SK-N-SH treated with all-trans-retinoic acid at 6 μM for 48 hours (cell line): ENCODE measurements at regions not wholly inside any gene's neighbourhood (a gene's known extent, or its start where the extent isn't known, plus 50 kb on each side); places are given as distances from the start of the nearest gene placed in this dataset.
"Not testable (repeated sequence)": the region's sequence is repeated elsewhere in the genome, so short reads cannot be mapped to it uniquely, and the experiment has no call there.

Experiments used
- ATAC-seq: fragments of 200-7000 bp; cut with Tn5 transposase; 3 replicates; pipeline ENCODE4 v1.9.1; 2020; ENCODE audit warnings: mild to moderate bottlenecking, moderate library complexity
- ARNTL ChIP-seq: fragments of 450-650 bp; formaldehyde crosslinking; IDR thresholded peaks from 2 replicates; pipeline ENCODE4 v1.5.0; 2020; ENCODE audit warnings: low read depth, mild to moderate bottlenecking, moderate library complexity, borderline replicate concordance
- BACH2 ChIP-seq: fragments of 250-450 bp; sonication (Bioruptor Pico); IDR thresholded peaks from 2 replicates; pipeline ENCODE4 v1.9.0; 2021; ENCODE audit warnings: mild to moderate bottlenecking, borderline replicate concordance
- CSDC2 ChIP-seq: fragments of 250-450 bp; sonication (Bioruptor Pico); IDR thresholded peaks from 2 replicates; pipeline ENCODE4 v1.5.0; 2020; ENCODE audit warnings: mild to moderate bottlenecking, moderate library complexity
- CSRNP3 ChIP-seq: fragments of 250-450 bp; sonication (Bioruptor Pico); IDR thresholded peaks from 2 replicates; pipeline ENCODE4 v1.5.1; 2021; ENCODE audit warnings: mild to moderate bottlenecking, moderate library complexity
- ESRRG ChIP-seq: fragments of 250-450 bp; sonication (Bioruptor Pico); IDR thresholded peaks from 2 replicates; pipeline ENCODE4 v1.6.1; 2021; ENCODE audit warnings: mild to moderate bottlenecking
- ISL1 ChIP-seq: fragments of 250-450 bp; sonication (Bioruptor Pico); IDR thresholded peaks from 2 replicates; pipeline ENCODE4 v2.1.2; 2022; ENCODE audit warnings: mild to moderate bottlenecking, moderate library complexity
- OSR1 ChIP-seq: fragments of 250-450 bp; sonication (Bioruptor Pico); IDR thresholded peaks from 2 replicates; pipeline ENCODE4 v1.8.0; 2022; ENCODE audit warnings: moderate library complexity, mild to moderate bottlenecking, inconsistent platforms
- PPARA ChIP-seq: fragments of 250-450 bp; sonication (Bioruptor Pico); IDR thresholded peaks from 2 replicates; pipeline ENCODE4 v1.5.0; 2020; ENCODE audit warnings: mild to moderate bottlenecking, borderline replicate concordance
- RARB ChIP-seq: fragments of 250-450 bp; sonication (Bioruptor Pico); IDR thresholded peaks from 2 replicates; pipeline ENCODE4 v1.8.0; 2021; ENCODE audit warnings: mild to moderate bottlenecking, moderate library complexity
- SNAI2 ChIP-seq: fragments of 250-450 bp; sonication (Bioruptor Pico); IDR thresholded peaks from 2 replicates; pipeline ENCODE4 v1.5.0; 2020; ENCODE audit warnings: mild to moderate bottlenecking, moderate library complexity
- TOX ChIP-seq: fragments of 250-450 bp; sonication (Bioruptor Pico); IDR thresholded peaks from 2 replicates; pipeline ENCODE4 v1.8.0; 2021; ENCODE audit warnings: mild to moderate bottlenecking, moderate library complexity, borderline replicate concordance
- ZFP3 ChIP-seq: fragments of 250-450 bp; sonication (Bioruptor Pico); IDR thresholded peaks from 2 replicates; pipeline ENCODE4 v1.5.0; 2020; ENCODE audit warnings: mild to moderate bottlenecking, moderate library complexity
- ZFP30 ChIP-seq: fragments of 450-650 bp; formaldehyde crosslinking; IDR thresholded peaks from 2 replicates; pipeline ENCODE4 v1.5.0; 2022; ENCODE audit warnings: mild to moderate bottlenecking, moderate library complexity
- ZNF8 ChIP-seq: fragments of 450-650 bp; formaldehyde crosslinking; IDR thresholded peaks from 2 replicates; pipeline ENCODE4 v1.5.0; 2020; ENCODE audit warnings: mild to moderate bottlenecking, moderate library complexity
- TF ChIP-seq, protein P1 (sequence below): fragments of 250-450 bp; sonication (Bioruptor Pico); IDR thresholded peaks from 2 replicates; pipeline ENCODE4 v1.8.0; 2021; ENCODE audit warnings: low read depth, mild to moderate bottlenecking, moderate library complexity, borderline replicate concordance
- TF ChIP-seq, protein P2 (sequence below): fragments of 250-450 bp; sonication (Bioruptor Pico); IDR thresholded peaks from 2 replicates; pipeline ENCODE4 v1.8.0; 2020; ENCODE audit warnings: mild to moderate bottlenecking, moderate library complexity, borderline replicate concordance
- TF ChIP-seq, protein P3 (sequence below): fragments of 250-450 bp; sonication (Bioruptor Pico); IDR thresholded peaks from 2 replicates; pipeline ENCODE4 v1.5.1; 2020; ENCODE audit warnings: low read depth, mild to moderate bottlenecking, moderate library complexity

DNA sequence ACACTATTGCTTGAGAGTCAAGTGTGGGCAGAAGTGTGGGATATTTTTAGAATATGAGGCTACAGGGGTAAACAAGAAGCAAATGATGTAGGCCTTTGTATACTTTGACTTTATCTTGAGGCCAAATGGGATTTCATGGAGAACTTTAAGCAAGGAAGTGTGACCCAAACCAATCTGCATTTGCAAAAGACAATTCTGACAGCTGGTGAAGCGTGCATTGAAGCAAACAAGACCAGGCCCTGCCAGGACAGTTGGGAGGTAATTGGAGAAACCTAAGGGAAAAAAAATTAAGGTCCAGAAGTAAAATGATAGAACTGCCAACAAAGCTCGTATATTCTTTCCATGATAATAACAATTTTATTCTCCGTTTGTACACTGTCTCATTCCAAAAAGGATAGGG is 168.3 kb downstream of the TM2D1 start (continued):
- TF ChIP-seq CSRNP3 (CRISPR knock-in tag) (no peak), RARB (CRISPR knock-in tag) (no peak), ZNF8 (CRISPR knock-in tag) (no peak), ISL1 (CRISPR knock-in tag) (no peak), PPARA (CRISPR knock-in tag) (no peak), ESRRG (CRISPR knock-in tag) (no peak), CSDC2 (no peak), TOX (no peak), ARNTL (CRISPR knock-in tag) (no peak), OSR1 (no peak), SNAI2 (CRISPR knock-in tag) (no peak), ZFP3 (CRISPR knock-in tag) (no peak)
- TF ChIP-seq, protein P1, sequence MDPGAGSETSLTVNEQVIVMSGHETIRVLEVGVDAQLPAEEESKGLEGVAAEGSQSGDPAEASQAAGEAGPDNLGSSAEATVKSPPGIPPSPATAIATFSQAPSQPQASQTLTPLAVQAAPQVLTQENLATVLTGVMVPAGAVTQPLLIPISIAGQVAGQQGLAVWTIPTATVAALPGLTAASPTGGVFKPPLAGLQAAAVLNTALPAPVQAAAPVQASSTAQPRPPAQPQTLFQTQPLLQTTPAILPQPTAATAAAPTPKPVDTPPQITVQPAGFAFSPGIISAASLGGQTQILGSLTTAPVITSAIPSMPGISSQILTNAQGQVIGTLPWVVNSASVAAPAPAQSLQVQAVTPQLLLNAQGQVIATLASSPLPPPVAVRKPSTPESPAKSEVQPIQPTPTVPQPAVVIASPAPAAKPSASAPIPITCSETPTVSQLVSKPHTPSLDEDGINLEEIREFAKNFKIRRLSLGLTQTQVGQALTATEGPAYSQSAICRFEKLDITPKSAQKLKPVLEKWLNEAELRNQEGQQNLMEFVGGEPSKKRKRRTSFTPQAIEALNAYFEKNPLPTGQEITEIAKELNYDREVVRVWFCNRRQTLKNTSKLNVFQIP (CRISPR knock-in tag) = no peak

DNA sequence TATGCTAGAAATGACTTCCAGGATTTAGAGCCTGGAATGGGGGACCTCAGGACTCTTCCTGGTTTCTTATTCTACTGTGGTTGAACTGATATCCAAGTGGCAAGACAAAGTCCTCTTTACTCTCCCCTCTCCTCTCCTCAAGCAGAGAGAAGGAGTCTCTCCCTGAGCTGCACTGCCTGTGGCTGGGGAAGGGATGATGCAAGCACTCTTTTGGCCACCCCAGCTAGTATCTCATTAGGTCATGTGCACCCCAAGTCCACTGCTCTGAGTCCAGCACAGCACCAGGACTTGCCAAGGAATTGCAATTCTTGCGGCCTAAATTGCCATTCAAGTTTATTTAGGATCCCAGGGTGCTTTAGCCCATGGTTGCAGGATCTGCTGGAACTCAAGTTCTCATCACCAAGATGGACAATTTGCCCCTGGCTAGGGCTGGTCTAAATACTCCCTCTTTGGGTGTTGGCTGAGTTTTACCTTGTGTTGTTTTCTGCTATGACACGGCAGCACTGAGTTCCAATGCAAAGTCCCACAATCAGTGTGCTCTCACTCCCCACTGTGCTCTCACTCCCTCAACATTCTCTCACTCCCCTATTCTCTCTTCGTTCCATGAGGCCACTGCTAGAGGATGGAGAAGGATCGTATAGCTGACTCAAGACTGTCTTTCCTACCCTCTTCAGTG is 172.2 kb downstream of the TM2D1 start:
- TF ChIP-seq PPARA (CRISPR knock-in tag) (no peak), ZFP30 (CRISPR knock-in tag) (no peak), ZNF8 (CRISPR knock-in tag) (no peak), BACH2 (CRISPR knock-in tag) (no peak), CSRNP3 (CRISPR knock-in tag) (no peak)
- TF ChIP-seq, protein P1 (CRISPR knock-in tag) = no peak
- TF ChIP-seq, protein P2, sequence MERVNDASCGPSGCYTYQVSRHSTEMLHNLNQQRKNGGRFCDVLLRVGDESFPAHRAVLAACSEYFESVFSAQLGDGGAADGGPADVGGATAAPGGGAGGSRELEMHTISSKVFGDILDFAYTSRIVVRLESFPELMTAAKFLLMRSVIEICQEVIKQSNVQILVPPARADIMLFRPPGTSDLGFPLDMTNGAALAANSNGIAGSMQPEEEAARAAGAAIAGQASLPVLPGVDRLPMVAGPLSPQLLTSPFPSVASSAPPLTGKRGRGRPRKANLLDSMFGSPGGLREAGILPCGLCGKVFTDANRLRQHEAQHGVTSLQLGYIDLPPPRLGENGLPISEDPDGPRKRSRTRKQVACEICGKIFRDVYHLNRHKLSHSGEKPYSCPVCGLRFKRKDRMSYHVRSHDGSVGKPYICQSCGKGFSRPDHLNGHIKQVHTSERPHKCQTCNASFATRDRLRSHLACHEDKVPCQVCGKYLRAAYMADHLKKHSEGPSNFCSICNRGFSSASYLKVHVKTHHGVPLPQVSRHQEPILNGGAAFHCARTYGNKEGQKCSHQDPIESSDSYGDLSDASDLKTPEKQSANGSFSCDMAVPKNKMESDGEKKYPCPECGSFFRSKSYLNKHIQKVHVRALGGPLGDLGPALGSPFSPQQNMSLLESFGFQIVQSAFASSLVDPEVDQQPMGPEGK = no peak
- TF ChIP-seq, protein P3, sequence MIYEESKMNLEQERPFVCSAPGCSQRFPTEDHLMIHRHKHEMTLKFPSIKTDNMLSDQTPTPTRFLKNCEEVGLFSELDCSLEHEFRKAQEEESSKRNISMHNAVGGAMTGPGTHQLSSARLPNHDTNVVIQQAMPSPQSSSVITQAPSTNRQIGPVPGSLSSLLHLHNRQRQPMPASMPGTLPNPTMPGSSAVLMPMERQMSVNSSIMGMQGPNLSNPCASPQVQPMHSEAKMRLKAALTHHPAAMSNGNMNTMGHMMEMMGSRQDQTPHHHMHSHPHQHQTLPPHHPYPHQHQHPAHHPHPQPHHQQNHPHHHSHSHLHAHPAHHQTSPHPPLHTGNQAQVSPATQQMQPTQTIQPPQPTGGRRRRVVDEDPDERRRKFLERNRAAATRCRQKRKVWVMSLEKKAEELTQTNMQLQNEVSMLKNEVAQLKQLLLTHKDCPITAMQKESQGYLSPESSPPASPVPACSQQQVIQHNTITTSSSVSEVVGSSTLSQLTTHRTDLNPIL = no peak
- TF ChIP-seq, all 23 proteins: peak for 0
- ATAC-seq = no peak

DNA sequence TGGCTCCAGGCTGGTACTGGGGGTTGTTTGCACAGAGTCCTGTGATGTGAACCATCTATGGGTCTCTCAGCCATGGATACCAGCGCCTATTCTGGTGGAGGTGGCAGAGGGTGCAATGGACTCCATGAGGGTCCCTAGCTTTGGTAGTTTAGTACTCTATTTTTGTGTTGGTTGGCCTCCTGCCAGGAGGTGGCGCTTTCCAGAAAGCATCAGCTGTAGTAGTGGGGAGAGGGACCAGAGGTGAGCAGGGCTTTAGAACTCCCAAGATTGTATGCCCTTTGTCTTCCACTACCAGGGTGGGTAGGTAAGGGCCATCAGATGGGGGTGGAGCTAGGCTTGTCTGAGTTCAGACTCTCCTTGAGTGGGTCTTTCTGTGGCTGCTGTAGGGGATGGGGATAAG is 177.6 kb downstream of the TM2D1 start:
- ATAC-seq = not testable (repeated sequence)

- not testable (repeated sequence) for ATAC-seq
These were observed 180.1 kb downstream of the TM2D1 start for GRCh38 chr1:61544870-61545269.

DNA sequence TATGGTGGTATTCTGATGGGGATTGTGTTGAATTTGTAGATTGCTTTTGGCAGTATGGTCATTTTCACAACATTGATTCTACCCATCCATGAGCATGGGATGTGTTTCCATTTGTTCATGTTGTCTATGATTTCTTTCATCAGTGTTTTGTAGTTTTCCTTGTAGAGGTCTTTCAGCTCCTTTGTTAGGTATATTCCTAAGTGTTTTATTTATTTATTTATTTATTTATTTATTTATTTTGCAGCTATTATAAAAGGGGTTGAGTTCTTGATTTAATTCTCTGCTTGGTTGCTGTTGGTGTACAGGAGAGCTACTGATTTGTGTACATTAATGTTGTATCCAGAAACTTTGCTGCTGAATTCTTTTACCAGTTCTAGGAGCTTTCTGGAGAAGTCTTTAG is 181.4 kb downstream of the TM2D1 start:
- ATAC-seq = not testable (repeated sequence)
